Effector memory CD4-positive, alpha-beta T cell (primary cell): ENCODE measurements at regions not wholly inside any gene's neighbourhood (a gene's known extent, or its start where the extent isn't known, plus 50 kb on each side); places are given as distances from the start of the nearest gene placed in this dataset.

Experiments used
- DNase-seq, 3 donors: peaks; one replicate each; pipeline ENCODE4 v3.0.0-alpha.2; 2020
- H3K27ac ChIP-seq: 2 replicates; pipeline ENCODE4 v1.7.0; 2013; ENCODE audit warnings: mild to moderate bottlenecking, low read length, moderate library complexity; ENCODE audit not compliant: insufficient read depth, poor library complexity, severe bottlenecking
- H3K27me3 ChIP-seq: replicated peaks from 2 replicates; pipeline ENCODE4 v1.7.0; 2013; ENCODE audit warnings: mild to moderate bottlenecking, low read length; ENCODE audit not compliant: insufficient read depth, control insufficient read depth, poor library complexity, severe bottlenecking
- H3K36me3 ChIP-seq: 2 replicates; pipeline ENCODE4 v1.7.0; 2013; ENCODE audit warnings: mild to moderate bottlenecking, low read length, moderate library complexity; ENCODE audit not compliant: control insufficient read depth, insufficient read depth
- H3K4me1 ChIP-seq: 2 replicates; pipeline ENCODE4 v1.7.0; 2013; ENCODE audit warnings: low read length, mild to moderate bottlenecking; ENCODE audit not compliant: control insufficient read depth, insufficient read depth, poor library complexity, severe bottlenecking
- H3K4me3 ChIP-seq: 2 replicates; pipeline ENCODE4 v1.7.0; 2013; ENCODE audit warnings: low read length, low read depth, mild to moderate bottlenecking; ENCODE audit not compliant: insufficient read depth, poor library complexity, severe bottlenecking
- H3K9me3 ChIP-seq: 2 replicates; pipeline ENCODE4 v1.7.0; 2013; ENCODE audit warnings: mild to moderate bottlenecking, low read length, moderate library complexity; ENCODE audit not compliant: control insufficient read depth

GRCh38 chr9:106110483-106110882, 416.1 kb downstream of the TMEM38B start:
- no peak for DNase-seq
- no peak overlapping the region for H3K27ac ChIP-seq
- no peaks in the 10 kb centered on the region for H3K36me3 ChIP-seq
- H3K27me3 ChIP-seq, result no peaks in the 10 kb centered on the region
- H3K4me3 ChIP-seq, result no peak overlapping the region
- H3K4me1 ChIP-seq, result no peaks in the 10 kb centered on the region
- no peaks in the 10 kb centered on the region for H3K9me3 ChIP-seq

DNA sequence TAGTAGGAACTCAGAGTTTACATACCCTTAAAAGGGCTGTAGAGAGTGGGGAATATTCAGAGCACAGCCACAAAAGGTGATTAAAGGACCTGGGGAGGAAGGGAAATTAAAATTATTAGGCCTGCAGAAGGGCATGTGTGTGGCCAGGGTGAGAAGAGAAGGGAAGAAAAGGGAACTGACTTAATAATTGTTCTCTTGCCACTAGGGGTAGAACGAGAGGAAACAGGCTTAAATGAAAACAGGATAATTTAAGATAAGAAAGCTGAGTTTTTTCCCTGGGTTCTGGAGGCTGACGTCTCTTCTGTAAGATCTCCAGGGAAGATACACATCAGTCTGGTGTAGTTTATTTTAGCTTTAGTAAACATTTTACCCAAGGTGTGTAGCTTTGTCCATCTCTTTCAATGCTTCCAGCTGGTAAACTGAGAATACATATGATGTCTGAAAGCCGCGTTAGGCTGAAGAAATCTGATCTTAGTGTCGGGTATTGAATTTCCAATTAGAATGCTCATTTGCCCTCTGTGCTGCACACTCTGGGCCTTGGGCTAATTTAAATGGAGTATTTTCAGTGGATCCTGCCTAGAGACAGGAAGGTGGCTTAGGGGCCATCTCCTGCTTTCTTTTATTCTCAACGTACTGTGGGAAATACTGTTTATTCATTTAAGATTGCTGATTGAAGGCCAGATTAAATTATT, 416.8 kb downstream of the TMEM38B start:
- H3K4me3 ChIP-seq, result no peak overlapping the region
- no peak overlapping the region for H3K27ac ChIP-seq
- no peaks in the 10 kb centered on the region for H3K9me3 ChIP-seq
- no peaks in the 10 kb centered on the region for H3K27me3 ChIP-seq
- no peak for DNase-seq
- H3K36me3 ChIP-seq, result no peaks in the 10 kb centered on the region
- H3K4me1 ChIP-seq, result no peaks in the 10 kb centered on the region

- H3K27me3 ChIP-seq, result no peaks in the 10 kb centered on the region
- H3K27ac ChIP-seq, result no peak overlapping the region
- no peaks in the 10 kb centered on the region for H3K9me3 ChIP-seq
- DNase-seq, result no peak
- no peaks in the 10 kb centered on the region for H3K36me3 ChIP-seq
- no peak overlapping the region for H3K4me3 ChIP-seq
- H3K4me1 ChIP-seq, result no peaks in the 10 kb centered on the region
Observed at GRCh38 chr9:106112935-106113334, 418.6 kb downstream of the TMEM38B start.

DNA sequence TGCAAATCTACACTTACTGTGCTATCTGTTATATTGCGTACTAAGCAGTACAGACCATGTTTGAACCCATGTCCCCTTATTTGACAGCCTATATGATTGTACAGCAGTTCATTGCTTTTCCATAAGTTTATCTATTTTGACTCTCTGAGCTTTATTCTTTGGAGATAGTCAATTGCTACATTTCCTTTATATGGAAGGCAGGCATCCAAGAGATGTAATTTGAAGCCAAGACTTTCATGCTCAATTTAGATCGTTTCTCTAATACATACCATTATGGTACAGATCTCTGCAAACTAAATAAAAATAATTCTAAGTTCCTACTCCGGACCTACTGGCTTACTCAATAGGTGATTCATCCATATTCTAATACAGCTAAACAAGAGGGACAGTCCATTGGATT, 424.8 kb downstream of the TMEM38B start:
- no peak overlapping the region for H3K27ac ChIP-seq
- H3K4me1 ChIP-seq, result no peaks in the 10 kb centered on the region
- no peaks in the 10 kb centered on the region for H3K9me3 ChIP-seq
- no peak for DNase-seq
- no peaks in the 10 kb centered on the region for H3K36me3 ChIP-seq
- H3K27me3 ChIP-seq, result no peaks in the 10 kb centered on the region
- H3K4me3 ChIP-seq, result no peak overlapping the region

DNA sequence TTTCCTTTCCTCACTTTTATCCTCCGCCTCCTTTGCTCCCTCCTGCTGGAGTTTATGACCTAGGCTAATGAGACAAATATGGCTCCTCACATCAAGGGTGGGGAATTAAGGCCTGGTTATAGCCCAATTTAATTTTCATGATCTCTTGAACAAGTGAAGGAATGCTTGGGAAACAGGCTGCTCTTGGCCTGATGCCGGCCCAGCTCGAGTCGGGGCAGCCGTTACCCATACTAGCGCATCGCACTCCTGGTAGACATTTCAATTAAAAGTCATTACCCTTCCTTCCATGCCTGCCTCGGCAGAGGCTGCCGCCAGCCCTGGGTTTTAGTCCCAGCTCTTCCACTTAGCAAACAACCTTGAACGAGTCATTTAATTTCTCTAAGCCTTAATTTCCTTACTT, 425.7 kb downstream of the TMEM38B start:
- Histone ChIP-seq H3K4me3 (no peak overlapping the region), H3K36me3 (no peaks in the 10 kb centered on the region), H3K9me3 (no peaks in the 10 kb centered on the region), H3K4me1 (no peaks in the 10 kb centered on the region), H3K27me3 (no peaks in the 10 kb centered on the region), H3K27ac (no peak overlapping the region)
- DNase-seq, result no peak

DNA sequence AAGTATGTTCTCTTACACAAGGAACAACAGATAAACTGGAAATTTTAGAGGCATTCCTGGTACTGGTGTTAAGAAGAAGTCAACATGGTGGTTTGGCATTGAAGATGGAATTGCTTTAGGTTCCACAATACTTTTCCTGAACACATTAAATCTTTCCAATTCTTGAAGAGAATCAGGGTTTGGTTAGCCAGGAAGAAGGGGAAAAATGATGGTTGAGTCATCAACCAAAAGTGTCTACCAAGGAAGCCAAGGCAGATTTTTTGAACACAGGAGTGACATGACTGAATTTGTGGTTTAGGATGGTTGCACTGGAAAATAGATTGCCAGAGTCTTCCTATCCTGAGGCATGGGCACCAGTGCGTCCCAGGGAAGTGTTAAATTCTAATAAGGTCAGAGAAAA, 433.4 kb downstream of the TMEM38B start:
- DNase-seq, result no peak
- no peak overlapping the region for H3K4me3 ChIP-seq
- H3K4me1 ChIP-seq, result no peaks in the 10 kb centered on the region
- H3K9me3 ChIP-seq, result no peaks in the 10 kb centered on the region
- H3K36me3 ChIP-seq, result no peaks in the 10 kb centered on the region
- no peaks in the 10 kb centered on the region for H3K27me3 ChIP-seq
- no peak overlapping the region for H3K27ac ChIP-seq

DNA sequence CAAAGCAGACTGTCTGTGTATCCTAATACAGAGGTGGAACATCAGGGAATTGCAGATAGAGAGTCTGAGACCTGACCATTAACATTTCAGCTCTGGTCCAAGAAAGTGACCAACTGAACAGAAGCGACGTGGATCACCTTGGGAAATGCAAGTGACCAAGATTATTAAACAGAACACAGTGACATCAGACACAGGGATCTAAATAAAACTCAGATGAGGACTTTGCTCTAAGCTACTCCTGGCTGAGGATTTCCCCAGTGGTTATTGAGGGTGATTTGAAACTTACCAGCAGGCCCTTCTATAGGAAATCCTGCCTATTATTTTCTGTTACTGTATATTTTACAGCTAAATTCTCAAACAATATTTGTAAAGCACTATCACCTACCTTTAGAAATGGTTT, 436.0 kb downstream of the TMEM38B start:
- Histone ChIP-seq H3K4me1 (no peaks in the 10 kb centered on the region), H3K27me3 (no peaks in the 10 kb centered on the region), H3K9me3 (no peaks in the 10 kb centered on the region), H3K4me3 (no peak overlapping the region), H3K36me3 (no peaks in the 10 kb centered on the region), H3K27ac (no peak overlapping the region)
- no peak for DNase-seq

DNA sequence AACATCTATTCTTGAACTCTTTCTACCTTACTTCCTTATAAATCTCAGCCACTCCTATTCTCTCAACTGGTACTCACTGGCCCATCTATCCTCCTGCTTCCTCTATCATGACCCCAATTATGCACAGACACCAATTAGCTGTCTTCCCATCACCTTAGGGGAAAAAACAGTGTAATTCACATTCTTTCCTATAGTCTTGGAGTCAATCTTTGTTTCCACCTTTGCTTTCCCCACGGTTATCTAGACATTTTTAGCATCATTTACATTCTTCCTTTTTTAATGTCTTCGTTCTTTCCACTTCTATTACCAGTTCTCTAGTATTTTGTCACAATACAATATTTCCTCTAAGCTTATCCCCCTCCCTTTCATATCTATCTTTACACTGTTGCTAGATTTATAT, 449.4 kb downstream of the TMEM38B start:
- Histone ChIP-seq H3K9me3 (no peaks in the 10 kb centered on the region), H3K27me3 (no peaks in the 10 kb centered on the region), H3K36me3 (no peaks in the 10 kb centered on the region), H3K4me1 (no peaks in the 10 kb centered on the region), H3K27ac (no peak overlapping the region), H3K4me3 (no peak overlapping the region)
- no peak for DNase-seq

DNA sequence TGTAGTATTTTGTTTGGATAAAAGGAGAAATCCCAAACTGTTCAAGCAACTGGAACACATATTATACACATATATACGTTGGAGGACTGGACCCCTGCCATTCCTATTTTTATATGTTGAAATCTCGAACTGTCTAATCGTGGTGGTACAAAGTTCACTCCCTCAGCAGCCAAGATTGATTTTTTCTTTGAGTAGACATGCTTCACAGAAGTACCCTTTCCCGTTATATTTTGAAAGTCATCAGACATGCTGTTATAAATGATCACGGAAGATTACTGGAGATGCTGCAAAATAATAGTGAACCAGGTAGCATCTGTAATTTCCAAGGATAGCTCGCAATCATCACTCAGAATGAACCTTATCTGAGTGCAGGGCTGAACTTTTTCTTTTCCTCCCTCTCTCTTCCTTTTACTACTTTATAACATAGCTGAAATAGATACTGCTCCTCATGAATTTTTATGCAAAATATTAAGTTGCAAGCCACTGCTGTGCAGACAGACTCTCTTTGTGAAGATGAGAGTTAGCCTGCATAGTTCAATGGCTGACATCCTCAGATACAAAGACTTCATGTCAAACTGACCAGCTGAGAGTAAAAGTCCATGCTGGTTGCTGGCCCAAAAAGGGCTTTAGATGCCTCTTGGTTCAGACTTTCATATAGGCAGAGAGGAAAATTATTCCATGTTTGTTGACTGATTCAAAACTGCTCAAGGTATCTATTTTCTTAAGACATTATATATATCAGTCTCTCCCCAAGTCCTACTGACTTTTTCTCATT, 451.9 kb downstream of the TMEM38B start:
- Histone ChIP-seq H3K36me3 (no peaks in the 10 kb centered on the region), H3K4me1 (no peaks in the 10 kb centered on the region), H3K27me3 (no peaks in the 10 kb centered on the region), H3K4me3 (no peak overlapping the region), H3K27ac (no peak overlapping the region), H3K9me3 (no peaks in the 10 kb centered on the region)
- DNase-seq, result no peak

GRCh38 chr9:106146886-106147285, 452.5 kb downstream of the TMEM38B start:
- Histone ChIP-seq H3K27ac (no peak overlapping the region), H3K9me3 (no peaks in the 10 kb centered on the region), H3K27me3 (no peaks in the 10 kb centered on the region), H3K4me1 (no peaks in the 10 kb centered on the region), H3K4me3 (no peak overlapping the region), H3K36me3 (no peaks in the 10 kb centered on the region)
- DNase-seq, result no peak
